Stomach (tissue), 4 donors: ENCODE measurements at regions not wholly inside any gene's neighbourhood (a gene's known extent, or its start where the extent isn't known, plus 50 kb on each side); places are given as distances from the start of the nearest gene placed in this dataset.

Experiments
- POLR2A ChIP-seq, 4 donors: fragments of 450-650 bp; IDR thresholded peaks; one replicate each; pipeline ENCODE4 v1.6.1; 2016; ENCODE audit warnings: antibody characterized with exemption in 4 of 4, control low read depth in 2 of 4, mild to moderate bottlenecking in 1 of 4, moderate library complexity in 1 of 4
- TF ChIP-seq, protein P1 (sequence below), 7 experiments: fragments of 450-650 bp in 4 of 7; fragments of 200-600 bp in 3 of 7; sonication (generic) in 3 of 7; IDR thresholded peaks; one replicate each; pipeline ENCODE4 v1.5.1; 2016 to 2019; ENCODE audit warnings: antibody characterized with exemption in 7 of 7, control low read depth in 2 of 7, mild to moderate bottlenecking in 1 of 7

DNA sequence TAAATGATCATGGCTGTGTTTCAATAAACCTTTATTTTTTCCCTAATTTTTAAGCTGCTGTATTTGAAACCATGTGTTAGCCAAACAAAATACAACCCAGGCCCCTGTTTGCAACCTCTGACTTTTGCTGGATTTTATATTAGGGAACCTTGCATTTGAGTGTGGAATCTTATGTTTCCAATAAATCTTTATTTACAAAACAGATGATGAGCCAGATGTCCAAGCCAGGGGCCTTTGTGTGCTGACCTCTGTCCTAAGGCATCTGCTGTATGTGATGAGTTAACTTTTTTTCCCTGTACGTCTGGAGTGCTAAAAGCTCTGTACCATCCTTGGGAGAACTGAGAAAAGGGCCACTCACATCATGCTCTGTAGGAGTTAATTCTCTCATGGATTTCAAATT, 162.9 kb downstream of the TRIB2 start:
- no peak for TF ChIP-seq POLR2A (IDR thresholded peaks at IDR 0.05)
- TF ChIP-seq, protein P1, sequence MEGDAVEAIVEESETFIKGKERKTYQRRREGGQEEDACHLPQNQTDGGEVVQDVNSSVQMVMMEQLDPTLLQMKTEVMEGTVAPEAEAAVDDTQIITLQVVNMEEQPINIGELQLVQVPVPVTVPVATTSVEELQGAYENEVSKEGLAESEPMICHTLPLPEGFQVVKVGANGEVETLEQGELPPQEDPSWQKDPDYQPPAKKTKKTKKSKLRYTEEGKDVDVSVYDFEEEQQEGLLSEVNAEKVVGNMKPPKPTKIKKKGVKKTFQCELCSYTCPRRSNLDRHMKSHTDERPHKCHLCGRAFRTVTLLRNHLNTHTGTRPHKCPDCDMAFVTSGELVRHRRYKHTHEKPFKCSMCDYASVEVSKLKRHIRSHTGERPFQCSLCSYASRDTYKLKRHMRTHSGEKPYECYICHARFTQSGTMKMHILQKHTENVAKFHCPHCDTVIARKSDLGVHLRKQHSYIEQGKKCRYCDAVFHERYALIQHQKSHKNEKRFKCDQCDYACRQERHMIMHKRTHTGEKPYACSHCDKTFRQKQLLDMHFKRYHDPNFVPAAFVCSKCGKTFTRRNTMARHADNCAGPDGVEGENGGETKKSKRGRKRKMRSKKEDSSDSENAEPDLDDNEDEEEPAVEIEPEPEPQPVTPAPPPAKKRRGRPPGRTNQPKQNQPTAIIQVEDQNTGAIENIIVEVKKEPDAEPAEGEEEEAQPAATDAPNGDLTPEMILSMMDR (IDR thresholded peaks at IDR 0.05), result no peak
